T-helper 2 cell (primary cell): ENCODE measurements at regions not wholly inside any gene's neighbourhood (a gene's known extent, or its start where the extent isn't known, plus 50 kb on each side); places are given as distances from the start of the nearest gene placed in this dataset.
A peak's percentile ranks its signal among the peaks of the same experiment; 100 is the strongest.

Experiments used
- DNase-seq, 5 experiments: peaks; one replicate each; pipeline versions ENCODE4 v3.0.0 to v3.0.0-alpha.2; 2012 to 2022

DNA sequence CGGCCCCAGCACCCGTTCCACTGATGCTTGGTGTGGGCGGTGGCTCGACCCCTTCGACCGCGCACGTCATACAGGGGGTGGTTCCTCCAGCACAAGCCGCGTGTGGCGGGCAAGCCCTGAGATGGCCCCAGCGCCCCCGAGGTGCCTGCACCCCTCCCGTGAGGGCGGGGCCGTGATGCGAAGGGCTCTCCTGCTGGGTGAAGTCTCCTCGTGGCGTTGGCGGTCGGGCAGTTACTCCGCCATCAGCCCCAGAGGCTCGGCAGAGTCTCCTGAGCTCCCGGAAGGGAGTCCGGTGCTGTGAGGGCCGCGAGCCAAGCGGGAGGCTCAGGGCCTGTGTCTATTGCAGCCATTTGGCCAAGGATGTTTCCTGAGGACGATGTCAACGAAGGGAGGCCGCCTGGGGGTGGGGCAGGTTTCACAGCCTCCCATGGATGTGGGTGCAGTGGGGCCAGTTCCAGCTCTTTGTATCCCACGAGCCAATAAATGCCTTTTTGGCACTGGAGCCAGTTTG lies 78.1 kb upstream of the GALNT9 start:
- DNase-seq = no peak

GRCh38 chr12:132406493-132407450 lies 77.4 kb upstream of the GALNT9 start:
- DNase-seq = no peak

DNA sequence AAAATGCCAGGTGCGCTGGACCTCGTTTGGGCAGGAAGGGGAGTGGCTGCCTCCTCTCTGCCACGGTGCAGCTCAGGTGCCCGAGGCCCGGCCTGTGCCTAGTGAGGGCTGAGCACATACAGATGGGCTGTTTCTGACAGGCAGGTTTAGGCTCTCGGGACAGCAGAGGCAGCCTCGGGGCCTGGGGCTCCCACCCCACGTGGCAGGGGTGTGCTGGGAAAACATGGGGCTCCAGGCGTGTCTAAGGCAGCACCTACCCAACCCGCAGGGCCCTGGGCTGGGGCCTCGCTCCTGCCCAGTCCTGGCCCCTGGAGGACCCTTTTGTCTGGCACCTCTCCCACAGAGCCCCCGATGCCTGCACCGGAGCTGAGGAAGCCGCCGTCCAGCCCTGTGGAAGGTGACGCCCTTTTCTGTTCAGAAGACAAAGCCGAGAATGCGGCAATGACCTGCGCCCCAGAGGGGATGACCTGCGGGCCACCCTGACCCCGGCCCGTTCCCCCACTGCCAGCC lies 76.4 kb upstream of the GALNT9 start:
- no peak for DNase-seq

GRCh38 chr12:132404951-132405741 lies 75.8 kb upstream of the GALNT9 start:
- peak in 1 of 5 experiments; percentile 8 for DNase-seq

DNA sequence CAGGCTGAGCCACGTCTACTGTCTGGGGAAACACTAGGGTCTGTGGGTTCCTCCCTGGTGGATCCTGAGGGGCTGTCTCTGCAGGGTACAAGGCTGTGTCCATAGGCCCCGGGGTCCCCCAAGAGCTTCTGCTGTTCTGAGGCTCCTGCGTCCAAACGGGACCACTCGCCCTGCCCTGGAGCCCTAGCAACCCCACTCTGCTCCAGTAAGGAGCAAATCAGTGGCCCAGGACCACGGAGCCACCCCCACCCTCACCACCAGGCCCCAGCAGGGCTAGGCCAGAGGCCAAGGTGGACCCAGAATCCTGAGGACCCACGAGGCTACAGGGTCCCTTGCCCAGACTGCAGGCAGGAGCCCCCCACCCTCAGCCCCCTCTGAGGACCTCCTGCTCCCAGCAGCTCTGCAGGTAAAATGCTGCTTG lies 75.1 kb upstream of the GALNT9 start:
- peak in 1 of 5 experiments; percentile 0 for DNase-seq

GRCh38 chr12:132403636-132404434 lies 74.4 kb upstream of the GALNT9 start:
- DNase-seq = peak in 1 of 5 experiments; percentile 1

DNA sequence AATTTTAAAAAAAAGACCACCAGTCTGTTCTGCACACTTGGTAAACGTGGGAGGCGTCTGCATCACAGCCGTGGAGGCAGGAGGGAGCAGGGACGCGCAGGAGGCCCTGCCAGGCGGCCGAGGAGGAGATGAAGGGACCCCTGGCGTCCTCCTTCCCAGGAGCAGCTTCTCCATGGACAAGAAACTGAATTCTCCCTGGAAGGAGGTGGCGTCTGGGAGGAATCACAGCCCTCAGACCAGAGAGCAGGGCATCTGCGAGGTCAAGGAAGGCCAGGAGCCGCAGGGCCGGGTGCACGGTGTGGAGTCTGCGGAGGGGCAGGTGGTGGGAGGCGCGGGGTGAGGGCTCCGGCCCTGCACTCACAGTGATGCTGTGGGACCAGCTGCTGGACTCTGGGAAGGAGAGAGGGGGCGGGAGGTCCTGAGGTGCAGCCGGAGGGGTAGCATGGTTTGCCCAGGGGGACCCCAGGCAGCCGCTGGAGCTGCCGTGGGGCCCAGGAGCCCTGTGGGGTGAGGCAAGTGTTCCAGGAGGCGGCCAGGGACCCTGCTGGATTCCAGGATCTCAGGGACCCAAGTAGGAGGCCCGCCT lies 73.5 kb upstream of the GALNT9 start:
- peak in 1 of 5 experiments; percentile 2 for DNase-seq

DNA sequence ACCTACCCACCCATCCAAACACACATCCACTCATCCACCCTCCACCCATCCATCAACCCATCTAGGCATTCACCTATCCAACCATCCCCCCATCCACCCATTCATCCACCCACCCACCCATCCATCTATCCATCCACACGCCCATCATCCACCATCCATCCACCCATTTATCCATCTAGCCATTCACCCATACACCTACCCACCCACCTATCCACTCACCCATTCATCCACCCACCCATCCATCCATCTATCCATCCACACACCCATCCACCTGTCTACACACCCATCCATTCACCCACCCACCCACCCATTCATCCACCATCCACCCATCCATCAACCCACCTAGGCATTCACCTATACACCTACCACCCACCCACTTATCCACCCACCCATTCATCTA lies 72.6 kb upstream of the GALNT9 start:
- DNase-seq = no peak

GRCh38 chr12:132400011-132400641 lies 70.7 kb upstream of the GALNT9 start:
- DNase-seq = no peak

GRCh38 chr12:132399092-132400010 lies 70.0 kb upstream of the GALNT9 start:
- peak in 1 of 5 experiments; percentile 1 for DNase-seq

DNA sequence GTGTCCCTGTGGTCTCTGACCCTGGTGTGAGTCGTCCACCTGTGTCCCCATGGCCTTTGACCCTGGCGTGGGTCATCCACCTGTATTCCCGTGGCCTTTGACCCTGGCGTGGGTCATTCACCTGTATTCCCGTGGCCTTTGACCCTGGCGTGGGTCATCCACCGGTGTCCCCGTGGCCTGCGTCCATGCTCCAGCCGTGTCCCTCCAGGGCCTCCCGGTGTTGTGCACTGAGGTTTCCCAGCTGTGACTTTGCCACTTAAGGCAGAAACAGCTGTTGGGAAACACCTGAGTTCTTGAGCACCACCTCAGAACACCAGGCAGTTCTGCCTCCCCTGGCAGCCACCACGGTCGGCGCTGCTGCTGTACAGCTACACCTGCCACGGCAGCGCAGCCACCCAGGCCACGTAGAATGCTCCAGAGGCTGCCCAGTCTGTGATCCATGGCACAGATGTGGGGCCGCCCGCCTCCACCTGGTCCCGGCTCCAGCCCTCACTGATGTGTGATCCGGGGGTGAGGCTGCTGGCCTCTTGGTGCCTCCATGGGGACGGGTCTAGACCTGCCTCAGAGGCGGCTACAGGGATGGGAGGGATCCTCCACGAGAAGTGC lies 69.1 kb upstream of the GALNT9 start:
- DNase-seq = no peak

DNA sequence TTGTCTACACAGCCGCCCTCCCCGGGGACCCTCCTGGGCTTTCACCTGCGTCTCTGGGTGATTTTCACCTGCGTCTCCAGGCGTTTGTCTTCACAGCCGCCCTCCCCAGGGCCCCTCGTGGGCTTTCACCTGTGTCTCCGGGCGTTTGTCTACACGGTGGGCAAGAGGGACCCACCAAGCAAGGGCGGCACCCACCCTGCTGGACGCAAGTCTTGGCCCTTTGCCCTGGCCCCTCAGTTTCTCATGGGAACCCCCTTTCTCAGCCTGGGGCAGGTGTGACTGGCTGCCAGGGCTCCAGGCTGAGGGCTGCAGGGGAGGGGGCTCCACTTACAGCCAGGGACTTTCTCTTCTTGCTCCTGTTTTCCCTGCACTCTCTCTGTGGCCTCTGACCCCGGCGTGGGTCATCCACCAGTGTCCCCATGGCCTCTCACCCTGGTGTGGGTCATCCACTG lies 68.6 kb upstream of the GALNT9 start:
- DNase-seq = peak in 1 of 5 experiments; percentile 1

- DNase-seq = no peak
These were observed 68.0 kb upstream of the GALNT9 start for GRCh38 chr12:132397152-132397933.

- DNase-seq = no peak
These were observed 67.3 kb upstream of the GALNT9 start for GRCh38 chr12:132396657-132397056.

- no peak for DNase-seq
These were observed 66.5 kb upstream of the GALNT9 start for GRCh38 chr12:132395908-132396305.

- DNase-seq = peak in 1 of 5 experiments; percentile 2
These were observed 66.0 kb upstream of the GALNT9 start for GRCh38 chr12:132395192-132395907.

DNA sequence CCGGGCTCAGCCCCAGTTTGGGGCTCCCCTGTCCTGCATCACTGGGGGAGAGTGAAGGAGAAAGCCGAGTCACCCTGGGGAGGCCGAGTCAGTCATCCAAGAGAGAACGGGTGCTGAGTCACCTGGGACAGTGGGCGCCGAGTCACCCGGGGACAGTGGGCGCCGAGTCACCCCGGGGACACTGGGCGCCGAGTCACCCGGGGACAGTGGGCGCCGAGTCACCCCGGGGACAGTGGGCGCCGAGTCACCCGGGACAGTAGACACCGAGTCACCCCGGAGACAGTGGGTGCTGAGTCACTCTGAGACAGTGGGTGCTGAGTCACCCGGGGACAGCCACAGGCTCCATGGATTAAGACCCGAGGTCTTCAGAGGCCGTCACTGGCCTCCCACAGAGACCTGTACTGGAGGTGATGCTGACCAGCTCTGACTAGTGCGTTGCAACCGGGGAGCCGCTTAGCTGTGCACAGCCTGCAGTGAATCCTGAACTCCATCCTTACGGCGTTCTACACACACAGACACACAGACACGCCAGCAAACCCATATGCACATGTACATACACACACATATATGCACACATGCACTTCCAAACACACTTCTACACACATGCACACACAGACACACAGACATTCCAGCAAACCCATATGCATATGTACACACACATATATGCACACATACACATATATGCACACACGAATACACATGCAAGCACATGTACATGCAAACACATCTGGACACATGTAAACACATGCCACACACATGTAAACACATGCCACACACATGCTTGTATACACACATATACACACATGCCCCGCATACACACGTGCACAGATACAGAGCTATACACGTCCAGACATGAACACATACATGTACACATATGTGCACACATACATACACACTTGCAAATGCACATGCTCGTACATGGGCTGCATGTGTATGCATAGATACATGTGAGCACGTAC lies 64.9 kb upstream of the GALNT9 start:
- DNase-seq = peak in 1 of 5 experiments; percentile 10
